HEK293 (cell line): ENCODE measurements at regions not wholly inside any gene's neighbourhood (a gene's known extent, or its start where the extent isn't known, plus 50 kb on each side); places are given as distances from the start of the nearest gene placed in this dataset.

ENCODE experiments used
- HOXA7 ChIP-seq: sonication (generic); formaldehyde crosslinking; IDR thresholded peaks from 2 replicates; pipeline ENCODE4 v1.8.1; 2022; ENCODE audit warnings: missing genetic modification reagents, borderline replicate concordance
- SCRT1 ChIP-seq: fragments of 450-650 bp; formaldehyde crosslinking; IDR thresholded peaks from 2 replicates; pipeline ENCODE4 v1.5.1; 2016; ENCODE audit warnings: missing biosample characterization, missing genetic modification characterization, borderline replicate concordance
- TF ChIP-seq, protein P1 (sequence below): fragments of 450-650 bp; formaldehyde crosslinking; IDR thresholded peaks from 2 replicates; pipeline ENCODE4 v1.5.1; 2016; ENCODE audit warnings: missing biosample characterization, missing genetic modification characterization

DNA sequence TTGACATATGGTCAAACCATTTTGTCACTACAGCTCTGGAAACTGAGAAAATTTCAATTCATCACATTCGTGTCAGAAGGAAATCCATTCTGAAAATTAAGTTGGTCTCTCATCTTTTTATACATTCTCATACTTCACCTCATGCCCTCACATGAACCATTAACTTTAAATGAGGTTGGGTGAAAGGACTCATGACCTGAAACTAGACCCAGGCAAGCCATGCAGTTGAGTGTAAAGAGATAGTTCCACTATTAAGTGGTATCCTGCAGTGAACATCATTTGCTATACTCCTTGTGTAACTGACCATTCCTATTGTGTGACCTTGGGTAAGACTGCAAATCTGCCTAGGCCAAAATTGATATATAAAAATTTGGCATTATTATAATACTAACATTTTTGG, 299.6 kb upstream of the GRIN3A start:
- TF ChIP-seq SCRT1 (no peak), HOXA7 (no peak)
- TF ChIP-seq, protein P1, sequence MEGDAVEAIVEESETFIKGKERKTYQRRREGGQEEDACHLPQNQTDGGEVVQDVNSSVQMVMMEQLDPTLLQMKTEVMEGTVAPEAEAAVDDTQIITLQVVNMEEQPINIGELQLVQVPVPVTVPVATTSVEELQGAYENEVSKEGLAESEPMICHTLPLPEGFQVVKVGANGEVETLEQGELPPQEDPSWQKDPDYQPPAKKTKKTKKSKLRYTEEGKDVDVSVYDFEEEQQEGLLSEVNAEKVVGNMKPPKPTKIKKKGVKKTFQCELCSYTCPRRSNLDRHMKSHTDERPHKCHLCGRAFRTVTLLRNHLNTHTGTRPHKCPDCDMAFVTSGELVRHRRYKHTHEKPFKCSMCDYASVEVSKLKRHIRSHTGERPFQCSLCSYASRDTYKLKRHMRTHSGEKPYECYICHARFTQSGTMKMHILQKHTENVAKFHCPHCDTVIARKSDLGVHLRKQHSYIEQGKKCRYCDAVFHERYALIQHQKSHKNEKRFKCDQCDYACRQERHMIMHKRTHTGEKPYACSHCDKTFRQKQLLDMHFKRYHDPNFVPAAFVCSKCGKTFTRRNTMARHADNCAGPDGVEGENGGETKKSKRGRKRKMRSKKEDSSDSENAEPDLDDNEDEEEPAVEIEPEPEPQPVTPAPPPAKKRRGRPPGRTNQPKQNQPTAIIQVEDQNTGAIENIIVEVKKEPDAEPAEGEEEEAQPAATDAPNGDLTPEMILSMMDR (tag by site-specific recombination) = no peak
